KMS-11 (cell line): ENCODE measurements at regions not wholly inside any gene's neighbourhood (a gene's known extent, or its start where the extent isn't known, plus 50 kb on each side); places are given as distances from the start of the nearest gene placed in this dataset.

Source experiments
- H2AFZ ChIP-seq: fragments of 200-600 bp; sonication (generic); 2 replicates; pipeline ENCODE4 v1.6.1; 2016; ENCODE audit warnings: antibody characterized with exemption, mixed run types, low read depth
- H3K27ac ChIP-seq: fragments of 200-600 bp; sonication (generic); 2 replicates; pipeline ENCODE4 v1.6.1; 2016; ENCODE audit warnings: mild to moderate bottlenecking, mixed run types
- H3K27me3 ChIP-seq: fragments of 200-600 bp; sonication (generic); 2 replicates; pipeline ENCODE4 v1.6.1; 2017; ENCODE audit warnings: mild to moderate bottlenecking, low read depth, mixed run types, moderate library complexity; ENCODE audit not compliant: insufficient read depth
- H3K36me3 ChIP-seq: fragments of 200-600 bp; sonication (generic); 2 replicates; pipeline ENCODE4 v1.6.1; 2017; ENCODE audit warnings: mild to moderate bottlenecking, mixed run types; ENCODE audit not compliant: insufficient read depth
- H3K4me1 ChIP-seq: fragments of 200-600 bp; sonication (generic); 2 replicates; pipeline ENCODE4 v1.6.1; 2016; ENCODE audit warnings: mild to moderate bottlenecking, low read depth, mixed run types; ENCODE audit not compliant: poor library complexity, severe bottlenecking
- H3K4me2 ChIP-seq: fragments of 200-600 bp; sonication (generic); 2 replicates; pipeline ENCODE4 v1.7.0; 2016; ENCODE audit warnings: mild to moderate bottlenecking, mixed run types
- H3K4me3 ChIP-seq: fragments of 200-600 bp; sonication (generic); IDR thresholded peaks from 2 replicates; pipeline ENCODE4 v1.6.1; 2017; ENCODE audit warnings: low read depth, low read length, mixed read lengths; ENCODE audit not compliant: insufficient read depth
- H3K79me2 ChIP-seq: fragments of 200-600 bp; sonication (generic); 2 replicates; pipeline ENCODE4 v1.6.1; 2016; ENCODE audit warnings: low read depth, mixed run types; ENCODE audit not compliant: insufficient read depth
- H3K9ac ChIP-seq: fragments of 200-600 bp; sonication (generic); 2 replicates; pipeline ENCODE4 v1.6.1; 2016; ENCODE audit warnings: mild to moderate bottlenecking, mixed run types
- H4K20me1 ChIP-seq: fragments of 200-600 bp; sonication (generic); 2 replicates; pipeline ENCODE4 v1.6.1; 2016; ENCODE audit warnings: mild to moderate bottlenecking, mixed run types; ENCODE audit not compliant: insufficient read depth
- CTCF ChIP-seq: fragments of 200-600 bp; sonication (generic); conservative IDR thresholded peaks from 2 replicates; pipeline ENCODE4 v1.6.1; 2017; ENCODE audit warnings: low read depth, mild to moderate bottlenecking, antibody characterized with exemption, low read length, moderate library complexity, mixed read lengths

- TF ChIP-seq CTCF, result no peak
- no peaks in the 10 kb centered on the region for H3K27me3 ChIP-seq
- no peak overlapping the region for H3K4me3 ChIP-seq
- no peaks in the 10 kb centered on the region for H3K79me2 ChIP-seq
- no peak overlapping the region for H3K4me2 ChIP-seq
- no peaks in the 10 kb centered on the region for H3K4me1 ChIP-seq
- no peak overlapping the region for H2AFZ ChIP-seq
- no peaks in the 10 kb centered on the region for H4K20me1 ChIP-seq
- no peak overlapping the region for H3K27ac ChIP-seq
- no peak overlapping the region for H3K9ac ChIP-seq
- H3K36me3 ChIP-seq, result no peaks in the 10 kb centered on the region
These were observed 136.5 kb upstream of the GALNTL6 start for GRCh38 chr4:171676555-171677215.

- H3K4me2 ChIP-seq, result no peak overlapping the region
- no peaks in the 10 kb centered on the region for H3K36me3 ChIP-seq
- H4K20me1 ChIP-seq, result no peaks in the 10 kb centered on the region
- H3K4me1 ChIP-seq, result no peaks in the 10 kb centered on the region
- no peak overlapping the region for H3K4me3 ChIP-seq
- no peaks in the 10 kb centered on the region for H3K79me2 ChIP-seq
- no peaks in the 10 kb centered on the region for H3K27me3 ChIP-seq
- TF ChIP-seq CTCF, result no peak
- no peak overlapping the region for H2AFZ ChIP-seq
- no peak overlapping the region for H3K27ac ChIP-seq
- no peak overlapping the region for H3K9ac ChIP-seq
These were observed 138.4 kb upstream of the GALNTL6 start for GRCh38 chr4:171674781-171675180.

GRCh38 chr4:171668403-171668802 is 144.8 kb upstream of the GALNTL6 start:
- no peaks in the 10 kb centered on the region for H3K27me3 ChIP-seq
- H4K20me1 ChIP-seq, result no peaks in the 10 kb centered on the region
- TF ChIP-seq CTCF, result no peak
- H2AFZ ChIP-seq, result no peak overlapping the region
- no peak overlapping the region for H3K9ac ChIP-seq
- H3K79me2 ChIP-seq, result no peaks in the 10 kb centered on the region
- no peaks in the 10 kb centered on the region for H3K36me3 ChIP-seq
- H3K4me3 ChIP-seq, result no peak overlapping the region
- H3K4me2 ChIP-seq, result no peak overlapping the region
- H3K27ac ChIP-seq, result no peak overlapping the region
- no peaks in the 10 kb centered on the region for H3K4me1 ChIP-seq

GRCh38 chr4:171667906-171668305 is 145.3 kb upstream of the GALNTL6 start:
- Histone ChIP-seq H3K79me2 (no peaks in the 10 kb centered on the region), H3K36me3 (no peaks in the 10 kb centered on the region), H3K27ac (no peak overlapping the region), H3K4me1 (no peaks in the 10 kb centered on the region), H3K4me3 (no peak overlapping the region), H3K27me3 (no peaks in the 10 kb centered on the region), H4K20me1 (no peaks in the 10 kb centered on the region), H2AFZ (no peak overlapping the region), H3K4me2 (no peak overlapping the region), H3K9ac (no peak overlapping the region)
- TF ChIP-seq CTCF, result no peak
